Esophagus muscularis mucosa (tissue), 4 donors: ENCODE measurements at regions not wholly inside any gene's neighbourhood (a gene's known extent, or its start where the extent isn't known, plus 50 kb on each side); places are given as distances from the start of the nearest gene placed in this dataset.

ENCODE experiments used
- DNase-seq: peaks from one replicate; pipeline ENCODE4 v3.0.0-alpha.2; 2017; ENCODE audit errors: extremely low spot score
- H3K27ac ChIP-seq, 4 donors: fragments of 200-600 bp; sonication (generic); replicated peaks in 1 of 4; 1 replicate in 3 of 4; 2 replicates in 1 of 4; pipeline ENCODE4 v1.5.1; 2016 to 2019; ENCODE audit warnings: mild to moderate bottlenecking in 1 of 4
- H3K27me3 ChIP-seq, 4 donors: fragments of 200-600 bp; sonication (generic); one replicate each; pipeline versions ENCODE4 v1.5.1 to v1.6.0; 2016 to 2019
- H3K36me3 ChIP-seq, 4 donors: fragments of 200-600 bp; sonication (generic); one replicate each; pipeline ENCODE4 v1.5.1; 2016 to 2019
- H3K4me1 ChIP-seq, 4 donors: fragments of 200-600 bp; sonication (generic); one replicate each; pipeline ENCODE4 v1.5.1; 2016 to 2019
- H3K4me3 ChIP-seq, 4 donors: fragments of 200-600 bp; sonication (generic); 1 replicate in 2 of 4; 2 replicates in 2 of 4; pipeline ENCODE4 v1.5.1; 2016 to 2019; ENCODE audit warnings: mild to moderate bottlenecking in 4 of 4, moderate library complexity in 1 of 4
- H3K9me3 ChIP-seq, 4 donors: fragments of 200-600 bp; sonication (generic); 1 replicate in 3 of 4; 2 replicates in 1 of 4; pipeline ENCODE4 v1.5.1; 2016 to 2019
- CTCF ChIP-seq, 3 experiments: fragments of 200-600 bp in 2 of 3; fragments of 450-650 bp in 1 of 3; sonication (generic) in 2 of 3; IDR thresholded peaks; one replicate each; pipeline ENCODE4 v1.5.1; 2017 to 2019; ENCODE audit warnings: antibody characterized with exemption in 3 of 3, mild to moderate bottlenecking in 2 of 3, moderate library complexity in 1 of 3
- EP300 ChIP-seq: sonication (generic); formaldehyde crosslinking; IDR thresholded peaks from one replicate; pipeline ENCODE4 v1.6.1; 2017; ENCODE audit warnings: antibody characterized with exemption
- POLR2A ChIP-seq: fragments of 450-650 bp; IDR thresholded peaks from one replicate; pipeline ENCODE4 v1.6.1; 2017; ENCODE audit warnings: antibody characterized with exemption, moderate library complexity, mild to moderate bottlenecking, low read depth
- POLR2AphosphoS5 ChIP-seq, 2 donors: sonication (generic); formaldehyde crosslinking; IDR thresholded peaks; one replicate each; pipeline ENCODE4 v1.6.1; 2017; ENCODE audit warnings: antibody characterized with exemption in 2 of 2
- WGBS: methylation state at CpG from one replicate; pipeline ENCODE4 v1.1.5; 2018; 5-methylcytosine and 5-hydroxymethylcytosine counted together
- intact Hi-C: fragments of 100-400 bp; cut with DNase I; formaldehyde crosslinking; loops from one replicate; pipeline ENCODE4 v1.15.1; 2023

DNA sequence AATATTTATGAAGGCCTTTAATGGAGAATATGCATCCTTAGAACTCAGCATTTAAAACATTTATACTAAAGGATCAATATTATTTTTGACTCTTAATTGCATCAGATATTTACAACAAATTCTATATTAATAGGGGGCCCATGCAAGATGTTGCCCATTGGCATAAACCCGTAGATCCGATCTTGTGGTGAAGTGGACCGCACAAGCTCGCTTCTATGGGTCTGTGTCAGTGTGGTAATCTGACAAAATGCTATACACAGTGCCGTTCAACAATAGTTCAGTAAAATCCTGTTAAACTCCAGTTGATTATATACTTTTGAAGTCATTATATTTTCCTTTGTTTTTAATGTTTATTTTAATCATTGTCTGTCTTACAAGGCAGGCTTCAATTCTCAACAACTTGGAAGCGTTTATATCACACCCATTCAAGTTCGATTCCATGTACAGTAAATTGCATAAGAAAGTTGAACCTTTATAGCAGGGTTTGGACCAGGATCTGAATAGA lies 809.2 kb downstream of the USP25 start:
- DNase-seq, result no peak
- WGBS, result 88% methylated on average over 7 of the region's 7 CpGs
- Histone ChIP-seq H3K36me3 (no peaks in the 10 kb centered on the region), H3K9me3 (no peaks in the 10 kb centered on the region), H3K27ac (no peak overlapping the region), H3K4me1 (peaks cover 0 to 14% (median 7%) of the 10 kb centered on the region in 4 donors), H3K27me3 (no peaks in the 10 kb centered on the region), H3K4me3 (no peak overlapping the region)
- TF ChIP-seq POLR2A, result no peak
- TF ChIP-seq EP300, result no peak
- TF ChIP-seq CTCF (IDR thresholded peaks at IDR 0.05), result no peak
- TF ChIP-seq POLR2AphosphoS5 (IDR thresholded peaks at IDR 0.05), result no peak
- intact Hi-C loops, result no loop called here

- Histone ChIP-seq H3K27ac (no peak overlapping the region), H3K4me1 (peaks cover 0 to 1% (median 0%) of the 10 kb centered on the region in 4 donors), H3K9me3 (no peaks in the 10 kb centered on the region), H3K27me3 (no peaks in the 10 kb centered on the region), H3K4me3 (no peak overlapping the region), H3K36me3 (no peaks in the 10 kb centered on the region)
- WGBS, result 76% methylated on average over 3 of the region's 3 CpGs
- intact Hi-C loops, result no loop called here
- DNase-seq, result no peak
- no peak for TF ChIP-seq POLR2A
- TF ChIP-seq CTCF (IDR thresholded peaks at IDR 0.05), result no peak
- TF ChIP-seq POLR2AphosphoS5 (IDR thresholded peaks at IDR 0.05), result no peak
- TF ChIP-seq EP300, result no peak
Measured at GRCh38 chr21:16540966-16541727, 811.4 kb downstream of the USP25 start.

DNA sequence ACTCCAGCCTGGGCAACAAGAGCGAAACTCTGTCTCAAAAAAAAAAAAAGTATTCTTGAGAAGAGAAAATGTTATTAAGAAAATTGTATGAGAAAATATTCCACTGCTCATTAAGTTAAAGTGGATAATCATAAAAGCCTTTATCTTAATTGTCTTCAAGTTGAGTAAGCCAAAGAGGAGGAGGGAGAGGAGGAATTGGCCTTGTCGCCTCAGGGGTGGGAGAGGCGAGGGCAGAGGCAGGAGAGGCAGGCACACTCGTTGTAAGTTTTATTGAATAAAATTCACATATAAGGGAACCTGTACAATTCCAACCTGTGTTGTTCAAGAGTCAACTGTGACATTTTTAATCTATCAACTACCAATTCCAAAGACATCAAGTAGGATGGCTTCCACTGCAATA lies 820.3 kb downstream of the USP25 start:
- Histone ChIP-seq H3K36me3 (no peaks in the 10 kb centered on the region), H3K4me1 (no peaks in the 10 kb centered on the region), H3K27ac (no peak overlapping the region), H3K9me3 (no peaks in the 10 kb centered on the region), H3K4me3 (no peak overlapping the region), H3K27me3 (no peaks in the 10 kb centered on the region)
- intact Hi-C loops, result no loop called here
- DNase-seq, result no peak
- TF ChIP-seq CTCF (IDR thresholded peaks at IDR 0.05), result no peak
- no peak for TF ChIP-seq POLR2A
- no peak for TF ChIP-seq EP300
- TF ChIP-seq POLR2AphosphoS5 (IDR thresholded peaks at IDR 0.05), result no peak
- WGBS, result 83% methylated on average over 4 of the region's 4 CpGs

DNA sequence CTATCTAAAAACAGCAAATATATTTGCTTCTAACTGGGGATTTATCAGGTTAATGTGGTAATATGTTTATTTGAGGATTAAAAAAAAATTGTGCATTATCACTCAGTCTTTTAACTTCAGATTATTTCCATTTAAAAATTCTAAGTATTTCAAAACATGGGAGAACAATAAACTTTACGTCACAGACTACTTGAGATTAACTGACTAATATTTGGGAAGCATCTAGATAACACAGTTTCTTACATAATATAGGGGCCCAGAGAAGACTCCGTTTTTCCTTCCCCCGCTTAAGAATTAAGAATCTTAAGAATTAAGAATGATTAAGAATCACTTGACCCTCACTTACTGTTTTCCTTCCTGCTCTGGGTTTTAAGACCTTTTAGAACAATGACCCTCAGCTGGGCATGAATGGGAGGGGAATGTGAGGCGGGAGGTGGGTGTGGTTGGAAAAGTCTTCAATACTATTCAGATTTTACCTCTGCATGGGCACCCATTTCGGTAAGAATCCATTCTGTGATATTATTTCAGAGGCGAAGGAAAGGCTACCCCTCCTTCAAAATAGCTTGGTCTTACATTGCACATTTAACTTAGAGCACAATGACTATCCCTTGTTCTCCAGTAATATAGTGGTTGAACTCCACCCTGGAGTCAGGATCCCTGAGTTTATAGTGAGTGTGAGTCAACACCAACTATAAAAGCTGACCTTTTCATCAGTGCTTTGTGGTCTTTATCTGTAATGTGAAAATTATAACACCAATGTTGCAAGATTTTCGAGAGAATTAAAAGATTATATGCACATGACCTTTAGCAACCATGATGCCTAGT lies 821.3 kb downstream of the USP25 start:
- intact Hi-C loops, result no loop called here
- Histone ChIP-seq H3K27me3 (no peaks in the 10 kb centered on the region), H3K9me3 (no peaks in the 10 kb centered on the region), H3K4me3 (no peak overlapping the region), H3K27ac (no peak overlapping the region), H3K4me1 (no peaks in the 10 kb centered on the region), H3K36me3 (peaks cover 0 to 2% (median 0%) of the 10 kb centered on the region in 4 donors)
- no peak for TF ChIP-seq POLR2A
- TF ChIP-seq CTCF (IDR thresholded peaks at IDR 0.05), result no peak
- no peak for TF ChIP-seq POLR2AphosphoS5 (IDR thresholded peaks at IDR 0.05)
- TF ChIP-seq EP300, result no peak
- no peak for DNase-seq
- 90% methylated on average over 7 of the region's 7 CpGs for WGBS
